SK-N-SH treated with all-trans-retinoic acid at 6 μM for 48 hours (cell line): ENCODE measurements at regions not wholly inside any gene's neighbourhood (a gene's known extent, or its start where the extent isn't known, plus 50 kb on each side); places are given as distances from the start of the nearest gene placed in this dataset.

Source experiments
- ARNTL ChIP-seq: fragments of 450-650 bp; formaldehyde crosslinking; IDR thresholded peaks from 2 replicates; pipeline ENCODE4 v1.5.0; 2020; ENCODE audit warnings: low read depth, mild to moderate bottlenecking, moderate library complexity, borderline replicate concordance
- OSR1 ChIP-seq: fragments of 250-450 bp; sonication (Bioruptor Pico); IDR thresholded peaks from 2 replicates; pipeline ENCODE4 v1.8.0; 2022; ENCODE audit warnings: moderate library complexity, mild to moderate bottlenecking, inconsistent platforms
- PATZ1 ChIP-seq: fragments of 250-450 bp; sonication (Bioruptor Pico); IDR thresholded peaks from 2 replicates; pipeline ENCODE4 v1.8.0; 2020; ENCODE audit warnings: mild to moderate bottlenecking, moderate library complexity, borderline replicate concordance
- PPARA ChIP-seq: fragments of 250-450 bp; sonication (Bioruptor Pico); IDR thresholded peaks from 2 replicates; pipeline ENCODE4 v1.5.0; 2020; ENCODE audit warnings: mild to moderate bottlenecking, borderline replicate concordance

GRCh38 chr18:8554354-8554753, 54.9 kb upstream of the RAB12 start:
- no peak for TF ChIP-seq PATZ1
- no peak for TF ChIP-seq OSR1 (CRISPR knock-in tag)
- TF ChIP-seq PPARA (CRISPR knock-in tag), result no peak
- TF ChIP-seq ARNTL (CRISPR knock-in tag), result no peak
